Sigmoid colon (tissue), 4 donors: ENCODE measurements at regions not wholly inside any gene's neighbourhood (a gene's known extent, or its start where the extent isn't known, plus 50 kb on each side); places are given as distances from the start of the nearest gene placed in this dataset.

Experiments
- CTCF ChIP-seq, 4 experiments: fragments of 450-650 bp in 3 of 4; fragments of 200-600 bp in 1 of 4; IDR thresholded peaks; one replicate each; pipeline ENCODE4 v1.5.1; 2016 to 2019; ENCODE audit warnings: antibody characterized with exemption in 4 of 4, mild to moderate bottlenecking in 3 of 4, moderate library complexity in 2 of 4
- EP300 ChIP-seq, 4 donors: sonication (generic); formaldehyde crosslinking; IDR thresholded peaks; one replicate each; pipeline ENCODE4 v1.6.1; 2017; ENCODE audit warnings: antibody characterized with exemption in 4 of 4
- POLR2A ChIP-seq, 2 donors: fragments of 450-650 bp; IDR thresholded peaks; one replicate each; pipeline ENCODE4 v1.6.1; 2016; ENCODE audit warnings: antibody characterized with exemption in 2 of 2, mild to moderate bottlenecking in 2 of 2, moderate library complexity in 2 of 2
- POLR2AphosphoS5 ChIP-seq, 4 donors: sonication (generic); formaldehyde crosslinking; IDR thresholded peaks; one replicate each; pipeline ENCODE4 v1.6.1; 2017; ENCODE audit warnings: antibody characterized with exemption in 4 of 4

- TF ChIP-seq POLR2AphosphoS5 (IDR thresholded peaks at IDR 0.05) (no peak), CTCF (IDR thresholded peaks at IDR 0.05) (no peak), POLR2A (IDR thresholded peaks at IDR 0.05) (no peak), EP300 (IDR thresholded peaks at IDR 0.05) (no peak)
Observed at GRCh38 chr5:174176511-174176910, 131.0 kb downstream of the NSG2 start.
